IMR-90 (cell line): ENCODE measurements at regions not wholly inside any gene's neighbourhood (a gene's known extent, or its start where the extent isn't known, plus 50 kb on each side); places are given as distances from the start of the nearest gene placed in this dataset.

ENCODE experiments used
- ATAC-seq: fragments of 200-7000 bp; cut with Tn5 transposase; 2 replicates; pipeline ENCODE4 v1.9.1; 2020; ENCODE audit warnings: low read depth, mild to moderate bottlenecking, moderate library complexity
- BruUV-seq: library from RNA; stranded (reverse); fragments of 400-500 nt; replicated peaks from 2 replicates; lab custom pipeline; 2021; lab: Mats Ljungman, UMichigan
- CTCF ChIA-PET: fragments of 300-600 bp; formaldehyde crosslinking; extraction: SDS; loops from one replicate; lab custom pipeline; 2021; ENCODE audit warnings: antibody characterized with exemption; lab: Yijun Ruan, JAX
- POLR2A ChIA-PET: fragments of 300-600 bp; sonication (Branson Sonifier 250); formaldehyde crosslinking; loops from one replicate; lab custom pipeline; 2022; ENCODE audit warnings: antibody characterized with exemption; ENCODE audit not compliant: unreplicated experiment; lab: Charles Lee
- DNase-seq: peaks from one replicate; pipeline ENCODE4 v3.0.0; 2013
- H2AFZ ChIP-seq: replicated peaks from 2 replicates; pipeline ENCODE3; 2013; ENCODE audit warnings: low read length, mild to moderate bottlenecking; ENCODE audit not compliant: poor library complexity
- H2AK5ac ChIP-seq: 2 replicates; pipeline ENCODE4 v1.6.1; 2013; ENCODE audit warnings: low read depth, low read length, inconsistent platforms
- H2AK9ac ChIP-seq: replicated peaks from 2 replicates; pipeline ENCODE3; 2013; ENCODE audit warnings: mild to moderate bottlenecking, low read depth, low read length, moderate library complexity; ENCODE audit not compliant: poor library complexity
- H2BK120ac ChIP-seq: 2 replicates; pipeline ENCODE4 v1.6.1; 2013; ENCODE audit warnings: low read depth, low read length, inconsistent platforms
- H2BK15ac ChIP-seq: 3 replicates; pipeline ENCODE4 v1.6.1; 2013; ENCODE audit warnings: low read depth, low read length, inconsistent platforms
- H2BK20ac ChIP-seq: 2 replicates; pipeline ENCODE4 v1.6.1; 2013; ENCODE audit warnings: low read depth, mild to moderate bottlenecking, inconsistent platforms, low read length, moderate library complexity
- H2BK5ac ChIP-seq: 2 replicates; pipeline ENCODE4 v1.6.1; 2013; ENCODE audit warnings: mild to moderate bottlenecking, low read depth, low read length, inconsistent platforms; ENCODE audit not compliant: poor library complexity, severe bottlenecking
- H3K14ac ChIP-seq: replicated peaks from 2 replicates; pipeline ENCODE4 v1.6.1; 2013; ENCODE audit warnings: low read depth, low read length, inconsistent platforms
- H3K18ac ChIP-seq: 2 replicates; pipeline ENCODE4 v1.6.1; 2013; ENCODE audit warnings: low read depth, low read length, control low read depth
- H3K23ac ChIP-seq: 2 replicates; pipeline ENCODE4 v1.6.1; 2013; ENCODE audit warnings: low read depth, low read length, inconsistent platforms
- H3K27ac ChIP-seq: 2 replicates; pipeline ENCODE4 v1.5.1; 2013; ENCODE audit warnings: mild to moderate bottlenecking, control low read depth, low read length; ENCODE audit not compliant: insufficient read depth
- H3K27me3 ChIP-seq: 2 replicates; pipeline ENCODE4 v1.6.1; 2013; ENCODE audit warnings: low read length; ENCODE audit not compliant: control insufficient read depth, insufficient read depth
- H3K36me3 ChIP-seq: 2 replicates; pipeline ENCODE4 v1.6.1; 2013; ENCODE audit warnings: low read length, mixed read lengths; ENCODE audit not compliant: control insufficient read depth, insufficient read depth
- H3K4ac ChIP-seq: 2 replicates; pipeline ENCODE4 v1.6.1; 2013; ENCODE audit warnings: low read depth, low read length, inconsistent platforms
- H3K4me1 ChIP-seq: 2 replicates; pipeline ENCODE4 v1.6.1; 2013; ENCODE audit warnings: low read length, mixed read lengths; ENCODE audit not compliant: control insufficient read depth, insufficient read depth
- H3K4me2 ChIP-seq: 2 replicates; pipeline ENCODE4 v1.6.1; 2013; ENCODE audit warnings: low read depth, mild to moderate bottlenecking, control low read depth, low read length, moderate library complexity
- H3K4me3 ChIP-seq: 2 replicates; pipeline ENCODE4 v1.5.1; 2013; ENCODE audit warnings: low read depth, mild to moderate bottlenecking, control low read depth, low read length, moderate library complexity; ENCODE audit not compliant: insufficient read depth
- H3K56ac ChIP-seq: 2 replicates; pipeline ENCODE4 v1.6.1; 2013; ENCODE audit warnings: low read length, inconsistent platforms; ENCODE audit not compliant: insufficient read depth; ENCODE audit errors: extremely low read depth
- H3K79me1 ChIP-seq, 2 experiments: 2 replicates each; pipeline ENCODE4 v1.6.1; 2013; ENCODE audit warnings: low read length in 2 of 2, inconsistent platforms in 1 of 2, low read depth in 1 of 2
- H3K9ac ChIP-seq: 2 replicates; pipeline ENCODE4 v1.6.1; 2013; ENCODE audit warnings: low read depth, low read length, control low read depth
- H3K9me1 ChIP-seq: 2 replicates; pipeline ENCODE4 v1.6.1; 2013; ENCODE audit warnings: low read length, inconsistent platforms; ENCODE audit not compliant: insufficient read depth
- H3K9me3 ChIP-seq: 2 replicates; pipeline ENCODE4 v1.6.1; 2013; ENCODE audit warnings: low read length; ENCODE audit not compliant: control insufficient read depth, insufficient read depth
- H4K20me1 ChIP-seq: 2 replicates; pipeline ENCODE4 v1.6.1; 2013; ENCODE audit warnings: low read length, inconsistent platforms; ENCODE audit not compliant: insufficient read depth
- H4K5ac ChIP-seq: 2 replicates; pipeline ENCODE4 v1.6.1; 2013; ENCODE audit warnings: mild to moderate bottlenecking, low read depth, low read length, control low read depth
- H4K8ac ChIP-seq, 2 experiments: 2 replicates each; pipeline ENCODE4 v1.6.1; 2013; ENCODE audit warnings: low read depth in 2 of 2, low read length in 2 of 2, control low read depth in 1 of 2, inconsistent platforms in 1 of 2
- H4K91ac ChIP-seq: 2 replicates; pipeline ENCODE4 v1.6.1; 2013; ENCODE audit warnings: low read depth, low read length, inconsistent platforms; ENCODE audit not compliant: insufficient read depth
- BHLHE40 ChIP-seq: fragments of 150-350 bp; IDR thresholded peaks from 2 replicates; pipeline ENCODE4 v1.6.1; 2016; ENCODE audit warnings: mild to moderate bottlenecking, low read depth, low read length
- CEBPB ChIP-seq: IDR thresholded peaks from 2 replicates; pipeline ENCODE4 v1.6.1; 2012; ENCODE audit warnings: low read depth, low read length, improper control_type of control experiment
- CHD1 ChIP-seq: IDR thresholded peaks from 2 replicates; pipeline ENCODE4 v1.6.1; 2012; ENCODE audit warnings: low read depth, low read length, improper control_type of control experiment
- FOS ChIP-seq: fragments of 150-350 bp; IDR thresholded peaks from 2 replicates; pipeline ENCODE4 v1.6.1; 2016; ENCODE audit warnings: low read depth, low read length
- MAFK ChIP-seq: IDR thresholded peaks from 2 replicates; pipeline ENCODE4 v1.6.1; 2012; ENCODE audit warnings: low read depth, low read length, improper control_type of control experiment
- MAZ ChIP-seq: IDR thresholded peaks from 2 replicates; pipeline ENCODE4 v1.6.1; 2012; ENCODE audit warnings: low read depth, mild to moderate bottlenecking, low read length, improper control_type of control experiment, moderate library complexity, borderline replicate concordance
- MXI1 ChIP-seq: IDR thresholded peaks from 2 replicates; pipeline ENCODE4 v1.6.1; 2012; ENCODE audit warnings: low read depth, mild to moderate bottlenecking, low read length, moderate library complexity, borderline replicate concordance
- NFE2L2 ChIP-seq: fragments of 150-350 bp; IDR thresholded peaks from 2 replicates; pipeline ENCODE4 v1.6.1; 2016; ENCODE audit warnings: low read depth, mild to moderate bottlenecking, low read length
- POLR2A ChIP-seq: IDR thresholded peaks from 2 replicates; pipeline ENCODE4 v1.6.1; 2012; ENCODE audit warnings: mild to moderate bottlenecking, low read depth, low read length
- RAD21 ChIP-seq: IDR thresholded peaks from 2 replicates; pipeline ENCODE4 v1.6.1; 2012; ENCODE audit warnings: low read length, improper control_type of control experiment
- RCOR1 ChIP-seq: IDR thresholded peaks from 2 replicates; pipeline ENCODE4 v1.6.1; 2012; ENCODE audit warnings: mild to moderate bottlenecking, low read length, improper control_type of control experiment; ENCODE audit not compliant: insufficient replicate concordance
- RFX5 ChIP-seq: IDR thresholded peaks from 2 replicates; pipeline ENCODE4 v1.8.0; 2012; ENCODE audit warnings: low read depth, mild to moderate bottlenecking, low read length, moderate library complexity
- SMC3 ChIP-seq: fragments of 150-350 bp; IDR thresholded peaks from 2 replicates; pipeline ENCODE4 v1.6.1; 2016; ENCODE audit warnings: low read depth, mild to moderate bottlenecking, antibody characterized with exemption, low read length, moderate library complexity
- WGBS, 2 experiments: methylation state at CpG; one replicate each; pipeline versions ENCODE4 v1.1.5 to v1.1.7; 2013; ENCODE audit warnings: missing lambda C conversion rate in 2 of 2; ENCODE audit not compliant: insufficient read length in 1 of 2; ENCODE audit errors: extremely low coverage in 2 of 2; 5-methylcytosine and 5-hydroxymethylcytosine counted together
- dilution Hi-C: fragments of 300-500 bp; cut with HindIII; formaldehyde crosslinking; loops from one replicate; pipeline ENCODE4 v1.14.3; 2018; ENCODE audit warnings: low sequenced_read_pairs; ENCODE audit not compliant: unreplicated experiment
- in situ Hi-C: fragments of 300-500 bp; cut with MboI; formaldehyde crosslinking; loops from 3 replicates; pipeline ENCODE4 v1.14.3; 2019; ENCODE audit warnings: low sequenced_read_pairs, inconsistent platforms, mixed read lengths
- intact Hi-C: fragments of 100-400 bp; cut with micrococcal nuclease; formaldehyde crosslinking; loops from 2 replicates; pipeline ENCODE4 v1.10.0; 2022
- TF ChIP-seq, protein P1 (sequence below): conservative IDR thresholded peaks from 2 replicates; pipeline ENCODE4 v1.5.1; 2012; ENCODE audit warnings: mild to moderate bottlenecking, low read depth, low read length, improper control_type of control experiment
- TF ChIP-seq, protein P2 (sequence below): fragments of 150-350 bp; IDR thresholded peaks from 2 replicates; pipeline ENCODE4 v1.6.1; 2017; ENCODE audit warnings: mild to moderate bottlenecking, antibody characterized with exemption, low read length, low read depth
- TF ChIP-seq, protein P3 (sequence below): fragments of 150-350 bp; IDR thresholded peaks from 2 replicates; pipeline ENCODE4 v1.6.1; 2016; ENCODE audit warnings: low read depth, mild to moderate bottlenecking, low read length, moderate library complexity, borderline replicate concordance

DNA sequence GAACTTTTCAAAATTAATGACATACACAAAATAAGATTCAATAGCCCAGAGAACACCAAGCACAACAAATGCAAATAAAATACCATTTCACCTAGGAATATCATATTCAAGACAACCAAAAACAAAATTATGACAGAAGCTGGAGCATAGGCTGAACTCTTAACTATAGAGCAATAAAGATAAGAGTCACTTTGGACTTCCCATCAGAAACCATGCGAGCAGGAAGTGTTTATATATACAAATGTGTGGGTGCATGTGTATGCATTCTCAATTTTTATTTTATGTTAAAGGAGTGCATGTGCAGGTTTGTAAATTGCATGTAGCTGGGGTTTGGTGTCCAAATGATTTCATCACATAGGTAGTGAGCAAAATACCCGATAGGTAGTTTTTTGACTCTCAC, 291.6 kb downstream of the ARAP2 start:
- ChIA-PET POLR2A (no interaction called here), CTCF (no interaction called here)
- no peak overlapping the region for H2AK5ac ChIP-seq
- TF ChIP-seq NFE2L2 (no peak), MAZ (no peak), FOS (no peak), CHD1 (no peak), BHLHE40 (no peak), SMC3 (no peak), RFX5 (no peak), RAD21 (no peak), RCOR1 (no peak), MXI1 (no peak), MAFK (no peak), CEBPB (no peak), POLR2A (no peak)
- TF ChIP-seq, protein P1, sequence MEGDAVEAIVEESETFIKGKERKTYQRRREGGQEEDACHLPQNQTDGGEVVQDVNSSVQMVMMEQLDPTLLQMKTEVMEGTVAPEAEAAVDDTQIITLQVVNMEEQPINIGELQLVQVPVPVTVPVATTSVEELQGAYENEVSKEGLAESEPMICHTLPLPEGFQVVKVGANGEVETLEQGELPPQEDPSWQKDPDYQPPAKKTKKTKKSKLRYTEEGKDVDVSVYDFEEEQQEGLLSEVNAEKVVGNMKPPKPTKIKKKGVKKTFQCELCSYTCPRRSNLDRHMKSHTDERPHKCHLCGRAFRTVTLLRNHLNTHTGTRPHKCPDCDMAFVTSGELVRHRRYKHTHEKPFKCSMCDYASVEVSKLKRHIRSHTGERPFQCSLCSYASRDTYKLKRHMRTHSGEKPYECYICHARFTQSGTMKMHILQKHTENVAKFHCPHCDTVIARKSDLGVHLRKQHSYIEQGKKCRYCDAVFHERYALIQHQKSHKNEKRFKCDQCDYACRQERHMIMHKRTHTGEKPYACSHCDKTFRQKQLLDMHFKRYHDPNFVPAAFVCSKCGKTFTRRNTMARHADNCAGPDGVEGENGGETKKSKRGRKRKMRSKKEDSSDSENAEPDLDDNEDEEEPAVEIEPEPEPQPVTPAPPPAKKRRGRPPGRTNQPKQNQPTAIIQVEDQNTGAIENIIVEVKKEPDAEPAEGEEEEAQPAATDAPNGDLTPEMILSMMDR = no peak
- TF ChIP-seq, protein P2, sequence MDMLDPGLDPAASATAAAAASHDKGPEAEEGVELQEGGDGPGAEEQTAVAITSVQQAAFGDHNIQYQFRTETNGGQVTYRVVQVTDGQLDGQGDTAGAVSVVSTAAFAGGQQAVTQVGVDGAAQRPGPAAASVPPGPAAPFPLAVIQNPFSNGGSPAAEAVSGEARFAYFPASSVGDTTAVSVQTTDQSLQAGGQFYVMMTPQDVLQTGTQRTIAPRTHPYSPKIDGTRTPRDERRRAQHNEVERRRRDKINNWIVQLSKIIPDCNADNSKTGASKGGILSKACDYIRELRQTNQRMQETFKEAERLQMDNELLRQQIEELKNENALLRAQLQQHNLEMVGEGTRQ = no peak
- TF ChIP-seq, protein P3, sequence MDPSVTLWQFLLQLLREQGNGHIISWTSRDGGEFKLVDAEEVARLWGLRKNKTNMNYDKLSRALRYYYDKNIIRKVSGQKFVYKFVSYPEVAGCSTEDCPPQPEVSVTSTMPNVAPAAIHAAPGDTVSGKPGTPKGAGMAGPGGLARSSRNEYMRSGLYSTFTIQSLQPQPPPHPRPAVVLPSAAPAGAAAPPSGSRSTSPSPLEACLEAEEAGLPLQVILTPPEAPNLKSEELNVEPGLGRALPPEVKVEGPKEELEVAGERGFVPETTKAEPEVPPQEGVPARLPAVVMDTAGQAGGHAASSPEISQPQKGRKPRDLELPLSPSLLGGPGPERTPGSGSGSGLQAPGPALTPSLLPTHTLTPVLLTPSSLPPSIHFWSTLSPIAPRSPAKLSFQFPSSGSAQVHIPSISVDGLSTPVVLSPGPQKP = no peak
- no peak overlapping the region for H4K5ac ChIP-seq
- no TSS peak for BruUV-seq
- H2BK15ac ChIP-seq = no peak overlapping the region
- H4K91ac ChIP-seq = no peak overlapping the region
- no peak overlapping the region for H2AK9ac ChIP-seq
- no peak overlapping the region for H4K8ac ChIP-seq
- no peaks in the 10 kb centered on the region for H4K20me1 ChIP-seq
- no peak overlapping the region for H2AFZ ChIP-seq
- H3K27ac ChIP-seq = no peak overlapping the region
- H3K79me1 ChIP-seq = no peaks in the 10 kb centered on the region
- H3K27me3 ChIP-seq = no peaks in the 10 kb centered on the region
- H3K36me3 ChIP-seq = no peaks in the 10 kb centered on the region
- no peak overlapping the region for H2BK5ac ChIP-seq
- in situ Hi-C loops = no loop called here
- no peak overlapping the region for H3K56ac ChIP-seq
- dilution Hi-C loops = no loop called here
- H3K4ac ChIP-seq = no peak overlapping the region
- no CpG with 5 or more reads among the region's 2 CpGs for WGBS, 2 experiments
- peaks cover 5% of the 10 kb centered on the region for H3K9me3 ChIP-seq
- no peaks in the 10 kb centered on the region for H3K4me1 ChIP-seq
- H3K4me3 ChIP-seq = no peak overlapping the region
- intact Hi-C loops = no loop called here
- no peaks in the 10 kb centered on the region for H3K9me1 ChIP-seq
- DNase-seq (no peak), ATAC-seq (no peak)
- no peak overlapping the region for H3K4me2 ChIP-seq
- no peak overlapping the region for H3K23ac ChIP-seq
- H3K9ac ChIP-seq = no peak overlapping the region
- no peak overlapping the region for H3K18ac ChIP-seq
- H2BK20ac ChIP-seq = no peak overlapping the region
- no peak overlapping the region for H2BK120ac ChIP-seq
- no peak overlapping the region for H3K14ac ChIP-seq
